ENCODE measurements at regions not wholly inside any gene's neighbourhood (a gene's known extent, or its start where the extent isn't known, plus 50 kb on each side); places are given as distances from the start of the nearest gene placed in this dataset.
"Not testable (repeated sequence)": the region's sequence is repeated elsewhere in the genome, so short reads cannot be mapped to it uniquely, and the experiment has no call there.

DNA sequence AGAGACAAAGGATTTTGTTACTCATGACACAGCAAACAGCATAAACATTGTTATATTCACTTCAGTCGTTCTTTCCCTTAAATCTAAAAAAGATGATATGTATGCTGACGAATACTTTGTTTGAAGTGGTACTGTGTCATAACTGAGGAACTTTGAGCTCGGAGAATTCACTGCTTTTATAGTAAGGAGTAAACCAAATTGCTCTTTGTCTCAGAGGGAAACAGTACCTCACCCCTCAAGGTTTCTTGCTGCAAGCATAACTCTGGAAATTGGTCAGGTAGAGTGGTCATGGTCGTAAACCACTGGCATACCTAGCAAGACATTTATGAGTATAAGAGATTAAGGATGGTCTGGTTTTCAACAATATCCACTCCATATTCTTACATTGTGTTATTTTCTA lies 160.2 kb upstream of the OR4E1 start:
- DNase-seq (ENCODE audit: low spot score): no peak
- TF ChIP-seq, protein P1, sequence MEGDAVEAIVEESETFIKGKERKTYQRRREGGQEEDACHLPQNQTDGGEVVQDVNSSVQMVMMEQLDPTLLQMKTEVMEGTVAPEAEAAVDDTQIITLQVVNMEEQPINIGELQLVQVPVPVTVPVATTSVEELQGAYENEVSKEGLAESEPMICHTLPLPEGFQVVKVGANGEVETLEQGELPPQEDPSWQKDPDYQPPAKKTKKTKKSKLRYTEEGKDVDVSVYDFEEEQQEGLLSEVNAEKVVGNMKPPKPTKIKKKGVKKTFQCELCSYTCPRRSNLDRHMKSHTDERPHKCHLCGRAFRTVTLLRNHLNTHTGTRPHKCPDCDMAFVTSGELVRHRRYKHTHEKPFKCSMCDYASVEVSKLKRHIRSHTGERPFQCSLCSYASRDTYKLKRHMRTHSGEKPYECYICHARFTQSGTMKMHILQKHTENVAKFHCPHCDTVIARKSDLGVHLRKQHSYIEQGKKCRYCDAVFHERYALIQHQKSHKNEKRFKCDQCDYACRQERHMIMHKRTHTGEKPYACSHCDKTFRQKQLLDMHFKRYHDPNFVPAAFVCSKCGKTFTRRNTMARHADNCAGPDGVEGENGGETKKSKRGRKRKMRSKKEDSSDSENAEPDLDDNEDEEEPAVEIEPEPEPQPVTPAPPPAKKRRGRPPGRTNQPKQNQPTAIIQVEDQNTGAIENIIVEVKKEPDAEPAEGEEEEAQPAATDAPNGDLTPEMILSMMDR (IDR thresholded peaks at IDR 0.05; ENCODE audit: extremely low read depth, missing control alignments): no peak

DNA sequence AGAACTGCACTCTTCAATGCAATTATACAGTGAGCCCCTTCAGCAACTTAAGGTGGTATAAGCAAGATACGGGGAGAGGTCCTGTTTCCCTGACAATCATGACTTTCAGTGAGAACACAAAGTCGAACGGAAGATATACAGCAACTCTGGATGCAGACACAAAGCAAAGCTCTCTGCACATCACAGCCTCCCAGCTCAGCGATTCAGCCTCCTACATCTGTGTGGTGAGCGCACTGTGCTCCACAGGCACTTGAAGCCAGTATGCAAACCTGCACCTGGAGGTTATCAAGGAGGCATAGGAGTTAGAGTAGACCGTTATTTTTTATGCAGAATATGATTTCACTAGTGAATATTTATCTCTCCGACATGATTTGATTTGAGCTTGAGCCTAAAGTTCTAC lies 152.2 kb upstream of the OR4E1 start:
- no peak for DNase-seq (ENCODE audit: low spot score)
- TF ChIP-seq, protein P1 (IDR thresholded peaks at IDR 0.05; ENCODE audit: extremely low read depth, missing control alignments): no peak

DNA sequence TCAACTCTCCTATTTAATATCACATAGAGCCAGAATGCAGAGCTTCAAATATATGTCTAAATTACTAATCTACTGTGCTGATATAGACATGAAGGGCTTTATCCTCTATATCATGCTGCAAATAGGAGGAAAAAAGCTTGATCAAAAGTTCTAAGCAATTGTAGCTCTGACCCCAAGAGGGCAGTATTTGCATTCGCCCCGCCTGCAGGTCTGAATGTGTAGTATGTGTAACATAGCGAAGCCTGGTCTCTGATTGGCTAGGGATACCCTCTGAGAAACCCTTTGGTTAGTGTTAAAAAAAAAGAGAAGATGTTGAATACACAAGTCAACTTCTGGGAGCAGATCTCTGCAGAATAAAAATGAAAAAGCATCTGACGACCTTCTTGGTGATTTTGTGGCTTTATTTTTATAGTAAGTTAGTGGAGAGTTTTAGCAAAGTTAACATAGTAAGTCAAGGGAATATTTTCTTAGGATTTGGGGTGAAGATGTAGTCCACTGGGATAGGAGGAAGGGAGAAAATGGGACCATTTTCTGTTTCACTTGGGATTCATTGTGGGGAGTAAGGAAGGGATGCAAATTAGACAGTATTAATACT lies 151.6 kb upstream of the OR4E1 start:
- peak; percentile 11 for DNase-seq (ENCODE audit: low spot score)
- TF ChIP-seq, protein P1 (IDR thresholded peaks at IDR 0.05; ENCODE audit: extremely low read depth, missing control alignments): peak; percentile 24

DNA sequence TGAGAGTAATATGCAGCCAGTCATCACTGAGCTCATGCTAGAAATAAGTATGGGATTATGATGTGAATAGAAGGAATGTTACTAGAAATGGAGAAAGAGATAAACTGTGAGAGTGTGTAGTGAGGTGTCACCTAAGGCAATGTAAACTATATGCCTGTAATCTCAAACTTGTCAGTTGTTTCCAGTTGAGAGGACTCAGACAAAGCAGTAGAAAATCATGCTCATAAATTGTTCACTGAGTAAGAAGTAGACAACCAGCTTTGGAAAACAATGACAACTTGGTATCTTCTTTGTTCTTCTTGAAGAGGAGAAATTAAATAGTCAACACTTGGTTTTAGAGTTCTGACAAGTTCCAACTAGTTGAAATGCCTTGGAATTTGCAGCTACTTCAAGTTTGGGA lies 148.5 kb upstream of the OR4E1 start:
- DNase-seq (ENCODE audit: low spot score): no peak
- TF ChIP-seq, protein P1 (IDR thresholded peaks at IDR 0.05; ENCODE audit: extremely low read depth, missing control alignments): no peak

DNA sequence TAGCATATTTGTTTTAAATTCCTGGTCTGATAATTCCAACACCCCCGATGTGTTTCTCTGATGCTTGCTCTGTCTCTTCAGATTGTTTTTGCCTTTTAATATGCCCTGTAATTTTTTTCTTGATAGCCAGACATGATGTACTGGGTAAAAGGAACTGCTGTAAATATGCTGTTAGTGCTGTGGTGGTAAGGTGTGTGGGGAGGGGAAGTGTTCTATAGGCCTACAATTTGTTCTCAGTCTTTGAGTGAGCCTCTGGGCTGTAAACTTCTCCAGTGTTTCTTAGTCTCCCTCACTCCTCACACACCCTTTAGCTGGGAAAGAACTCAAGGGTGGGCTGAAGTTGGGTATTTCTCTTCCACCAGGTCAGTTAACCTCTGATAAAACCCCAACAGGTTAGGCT lies 147.0 kb upstream of the OR4E1 start:
- TF ChIP-seq, protein P1 (IDR thresholded peaks at IDR 0.05; ENCODE audit: extremely low read depth, missing control alignments): no peak
- DNase-seq (ENCODE audit: low spot score): no peak

DNA sequence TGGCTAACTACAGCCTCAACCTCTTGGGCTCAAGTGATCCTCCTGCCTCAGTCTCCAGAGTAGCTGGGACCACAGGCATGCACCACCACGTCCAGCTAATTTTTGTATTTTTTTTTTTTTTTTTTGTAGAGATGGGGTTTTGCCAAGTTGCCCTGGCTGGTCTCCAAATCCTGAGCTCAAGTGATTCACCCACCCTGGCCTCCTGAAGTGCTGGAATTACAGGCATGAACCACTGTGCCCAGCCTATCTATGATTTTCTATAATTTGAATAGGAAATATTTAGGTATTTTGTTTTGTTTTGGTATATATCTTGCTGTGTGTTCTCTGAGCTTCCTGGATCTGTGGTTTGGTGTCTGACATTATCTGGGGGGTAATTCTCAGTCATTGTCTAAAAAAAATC lies 146.3 kb upstream of the OR4E1 start:
- not testable (repeated sequence) for DNase-seq (ENCODE audit: low spot score)

DNA sequence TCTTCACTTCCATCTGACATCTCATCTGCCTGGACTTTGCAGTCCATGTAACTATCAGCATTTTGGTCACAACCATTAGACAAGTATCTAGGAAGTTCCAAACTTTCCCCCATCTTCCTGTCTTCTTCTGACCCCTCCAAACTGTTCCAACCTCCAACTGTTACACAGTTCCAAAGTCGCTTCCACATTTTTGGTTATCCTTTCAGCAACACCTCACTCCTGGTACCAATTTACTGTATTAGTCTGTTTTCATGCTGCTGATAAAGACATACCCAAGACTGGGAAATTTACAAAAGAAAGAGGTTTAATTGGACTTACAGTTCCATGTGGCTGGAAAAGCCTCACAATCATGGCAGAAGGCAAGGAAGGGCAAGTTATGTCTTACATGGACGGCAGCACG lies 143.4 kb upstream of the OR4E1 start:
- DNase-seq (ENCODE audit: low spot score): not testable (repeated sequence)

DNA sequence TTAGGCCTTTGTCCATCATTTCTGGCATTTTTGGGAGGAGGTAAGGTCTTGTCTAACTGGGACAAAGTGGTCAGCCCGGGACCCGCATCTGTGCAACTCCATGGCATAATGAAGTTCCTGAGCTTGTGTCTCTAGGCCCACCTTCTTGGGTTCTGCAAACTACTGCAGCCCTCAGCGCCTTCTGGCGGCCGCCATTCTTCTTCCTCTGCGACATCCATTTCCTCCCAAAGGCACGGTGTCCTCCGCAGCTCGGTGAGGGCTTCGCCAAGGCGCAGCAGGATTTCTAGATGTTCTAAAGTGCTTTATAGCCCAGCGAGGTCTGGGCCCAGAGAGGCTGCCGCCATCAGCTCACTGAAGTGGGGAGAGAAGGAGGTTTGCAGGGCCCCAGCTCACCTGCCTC lies 134.4 kb upstream of the OR4E1 start:
- TF ChIP-seq, protein P1 (IDR thresholded peaks at IDR 0.05; ENCODE audit: extremely low read depth, missing control alignments): no peak
- DNase-seq (ENCODE audit: low spot score): no peak
